Tibial nerve (tissue), 4 donors: ENCODE measurements at regions not wholly inside any gene's neighbourhood (a gene's known extent, or its start where the extent isn't known, plus 50 kb on each side); places are given as distances from the start of the nearest gene placed in this dataset.
"Not testable (repeated sequence)": the region's sequence is repeated elsewhere in the genome, so short reads cannot be mapped to it uniquely, and the experiment has no call there.

Source experiments
- DNase-seq, 2 donors: peaks; one replicate each; pipeline ENCODE4 v3.0.0-alpha.2; 2019; ENCODE audit warnings: low spot score in 2 of 2
- H3K27ac ChIP-seq, 4 donors: fragments of 200-600 bp; sonication (generic) in 3 of 4; one replicate each; pipeline ENCODE4 v1.5.1; 2017 to 2019; ENCODE audit warnings: mild to moderate bottlenecking in 1 of 4
- H3K27me3 ChIP-seq, 2 donors: fragments of 200-600 bp; sonication (generic) in 1 of 2; one replicate each; pipeline versions ENCODE4 v1.5.1 to v1.6.0; 2017 to 2019
- H3K36me3 ChIP-seq, 3 donors: fragments of 200-600 bp; sonication (generic); one replicate each; pipeline ENCODE4 v1.5.1; 2018 to 2019
- H3K4me1 ChIP-seq, 4 donors: fragments of 200-600 bp; sonication (generic) in 3 of 4; one replicate each; pipeline ENCODE4 v1.5.1; 2017 to 2019
- H3K4me3 ChIP-seq, 4 donors: fragments of 200-600 bp; sonication (generic) in 3 of 4; one replicate each; pipeline ENCODE4 v1.5.1; 2017 to 2019; ENCODE audit warnings: mild to moderate bottlenecking in 1 of 4, moderate library complexity in 1 of 4
- H3K9me3 ChIP-seq, 4 donors: fragments of 200-600 bp; sonication (generic) in 3 of 4; one replicate each; pipeline ENCODE4 v1.5.1; 2017 to 2019
- CTCF ChIP-seq, 5 experiments: fragments of 200-600 bp in 3 of 5; fragments of 450-650 bp in 2 of 5; sonication (generic) in 3 of 5; IDR thresholded peaks; one replicate each; pipeline ENCODE4 v1.5.1; 2016 to 2019; ENCODE audit warnings: antibody characterized with exemption in 5 of 5, mild to moderate bottlenecking in 3 of 5, moderate library complexity in 2 of 5
- EP300 ChIP-seq, 2 donors: sonication (generic); formaldehyde crosslinking; IDR thresholded peaks; one replicate each; pipeline ENCODE4 v1.6.1; 2017; ENCODE audit warnings: antibody characterized with exemption in 2 of 2, mild to moderate bottlenecking in 1 of 2
- POLR2A ChIP-seq, 2 donors: fragments of 450-650 bp; IDR thresholded peaks; one replicate each; pipeline ENCODE4 v1.6.1; 2017; ENCODE audit warnings: antibody characterized with exemption in 2 of 2, mild to moderate bottlenecking in 2 of 2, moderate library complexity in 2 of 2
- WGBS, 2 donors: methylation state at CpG; one replicate each; pipeline ENCODE4 v1.1.5; 2018; 5-methylcytosine and 5-hydroxymethylcytosine counted together

GRCh38 chr12:90808568-90808967 lies 146.4 kb downstream of the CCER1 start:
- no peak for DNase-seq
- WGBS, 2 donors: 84 to 90% methylated on average over 3 of the region's 3 CpGs
- H3K36me3 ChIP-seq: no peaks in the 10 kb centered on the region
- no peaks in the 10 kb centered on the region for H3K9me3 ChIP-seq
- TF ChIP-seq EP300 (IDR thresholded peaks at IDR 0.05) (no peak), POLR2A (IDR thresholded peaks at IDR 0.05) (no peak), CTCF (IDR thresholded peaks at IDR 0.05) (no peak)
- H3K27me3 ChIP-seq: no peaks in the 10 kb centered on the region
- no peaks in the 10 kb centered on the region for H3K4me1 ChIP-seq
- no peak overlapping the region for H3K27ac ChIP-seq
- no peak overlapping the region for H3K4me3 ChIP-seq

- TF ChIP-seq POLR2A (IDR thresholded peaks at IDR 0.05) (no peak), CTCF (IDR thresholded peaks at IDR 0.05) (no peak), EP300 (IDR thresholded peaks at IDR 0.05) (no peak)
- H3K9me3 ChIP-seq: no peaks in the 10 kb centered on the region
- H3K27me3 ChIP-seq: no peaks in the 10 kb centered on the region
- 91 to 96% methylated on average over 6 of the region's 6 CpGs for WGBS, 2 donors
- H3K4me3 ChIP-seq: no peak overlapping the region
- no peak overlapping the region for H3K27ac ChIP-seq
- H3K36me3 ChIP-seq: no peaks in the 10 kb centered on the region
- no peaks in the 10 kb centered on the region for H3K4me1 ChIP-seq
- no peak for DNase-seq
These were observed 152.2 kb downstream of the CCER1 start for GRCh38 chr12:90802727-90803126.

- no peak for TF ChIP-seq CTCF (IDR thresholded peaks at IDR 0.05)
- no peak for TF ChIP-seq EP300 (IDR thresholded peaks at IDR 0.05)
- TF ChIP-seq POLR2A (IDR thresholded peaks at IDR 0.05): no peak
These were observed 153.2 kb downstream of the CCER1 start for GRCh38 chr12:90801776-90802175.

GRCh38 chr12:90794212-90794611 lies 160.8 kb downstream of the CCER1 start:
- no peak overlapping the region for H3K27ac ChIP-seq
- H3K9me3 ChIP-seq: no peaks in the 10 kb centered on the region
- H3K4me1 ChIP-seq: no peaks in the 10 kb centered on the region
- no peaks in the 10 kb centered on the region for H3K27me3 ChIP-seq
- H3K36me3 ChIP-seq: no peaks in the 10 kb centered on the region
- no peak for DNase-seq
- TF ChIP-seq POLR2A (IDR thresholded peaks at IDR 0.05) (no peak), CTCF (IDR thresholded peaks at IDR 0.05) (no peak), EP300 (IDR thresholded peaks at IDR 0.05) (no peak)
- 32 to 67% methylated on average over 2 of the region's 2 CpGs for WGBS, 2 donors
- no peak overlapping the region for H3K4me3 ChIP-seq

More at GRCh38 chr12:90801776-90802175, 153.2 kb downstream of the CCER1 start:
- Histone ChIP-seq H3K4me3 (no peak overlapping the region), H3K4me1 (no peaks in the 10 kb centered on the region), H3K36me3 (no peaks in the 10 kb centered on the region), H3K27me3 (no peaks in the 10 kb centered on the region), H3K27ac (no peak overlapping the region), H3K9me3 (no peaks in the 10 kb centered on the region)
- DNase-seq: no peak
- 75 to 76% methylated on average over 4 of the region's 4 CpGs for WGBS, 2 donors

- 97 to 100% methylated on average over 1 of the region's 1 CpG for WGBS, 2 donors
- not testable (repeated sequence) for H3K4me1 ChIP-seq, H3K36me3 ChIP-seq, H3K4me3 ChIP-seq, DNase-seq, H3K27me3 ChIP-seq, H3K9me3 ChIP-seq, H3K27ac ChIP-seq
These were observed 162.3 kb downstream of the CCER1 start for GRCh38 chr12:90792718-90793117.

GRCh38 chr12:90791445-90791844 lies 163.5 kb downstream of the CCER1 start:
- H3K9me3 ChIP-seq: no peaks in the 10 kb centered on the region
- no peak overlapping the region for H3K4me3 ChIP-seq
- no peaks in the 10 kb centered on the region for H3K36me3 ChIP-seq
- H3K4me1 ChIP-seq: no peaks in the 10 kb centered on the region
- 78 to 82% methylated on average over 3 of the region's 3 CpGs for WGBS, 2 donors
- TF ChIP-seq EP300 (IDR thresholded peaks at IDR 0.05): no peak
- TF ChIP-seq POLR2A (IDR thresholded peaks at IDR 0.05): no peak
- TF ChIP-seq CTCF (IDR thresholded peaks at IDR 0.05): no peak
- no peak for DNase-seq
- H3K27me3 ChIP-seq: no peaks in the 10 kb centered on the region
- no peak overlapping the region for H3K27ac ChIP-seq
